ENCODE measurements at regions not wholly inside any gene's neighbourhood (a gene's known extent, or its start where the extent isn't known, plus 50 kb on each side); places are given as distances from the start of the nearest gene placed in this dataset.

- Histone ChIP-seq H3K27me3 (no peaks in the 10 kb centered on the region), H3K27ac (no peak overlapping the region), H3K4me1 (no peaks in the 10 kb centered on the region), H3K4me3 (no peak overlapping the region), H3K36me3 (no peaks in the 10 kb centered on the region), H3K9me3 (no peaks in the 10 kb centered on the region)
- ATAC-seq = no peak
- no peak for DNase-seq
- WGBS, 2 donors = 48 to 52% methylated on average over 7 of the region's 7 CpGs
- no peak for TF ChIP-seq CTCF (IDR thresholded peaks at IDR 0.05)
- no peak for FAIRE-seq
- intact Hi-C loops (cut with DNase I) = no loop called here
Observed at GRCh38 chr14:65892315-65892714, 479.8 kb downstream of the FUT8 start.

GRCh38 chr14:65900164-65900563 is 487.6 kb downstream of the FUT8 start:
- Histone ChIP-seq H3K27ac (no peak overlapping the region), H3K4me1 (no peaks in the 10 kb centered on the region), H3K27me3 (no peaks in the 10 kb centered on the region), H3K9me3 (no peaks in the 10 kb centered on the region), H3K4me3 (no peak overlapping the region), H3K36me3 (no peaks in the 10 kb centered on the region)
- FAIRE-seq (no peak), DNase-seq (no peak), ATAC-seq (no peak)
- intact Hi-C loops (cut with DNase I) = no loop called here
- WGBS, 2 donors = 81 to 83% methylated on average over 2 of the region's 2 CpGs
- no peak for TF ChIP-seq CTCF (IDR thresholded peaks at IDR 0.05)

GRCh38 chr14:65901595-65901994 is 489.1 kb downstream of the FUT8 start:
- Histone ChIP-seq H3K9me3 (no peaks in the 10 kb centered on the region), H3K4me3 (no peak overlapping the region), H3K27ac (no peak overlapping the region), H3K4me1 (no peaks in the 10 kb centered on the region), H3K27me3 (no peaks in the 10 kb centered on the region), H3K36me3 (no peaks in the 10 kb centered on the region)
- no peak for FAIRE-seq
- DNase-seq = no peak
- 19 to 44% methylated on average over 1 of the region's 1 CpG for WGBS, 2 donors
- ATAC-seq = no peak
- no peak for TF ChIP-seq CTCF (IDR thresholded peaks at IDR 0.05)
- intact Hi-C loops (cut with DNase I) = no loop called here

GRCh38 chr14:65904988-65905387 is 492.5 kb downstream of the FUT8 start:
- WGBS, 2 donors = 68 to 79% methylated on average over 4 of the region's 4 CpGs
- Histone ChIP-seq H3K9me3 (no peaks in the 10 kb centered on the region), H3K4me3 (no peak overlapping the region), H3K27ac (no peak overlapping the region), H3K36me3 (no peaks in the 10 kb centered on the region), H3K4me1 (no peaks in the 10 kb centered on the region), H3K27me3 (no peaks in the 10 kb centered on the region)
- intact Hi-C loops (cut with DNase I) = no loop called here
- no peak for TF ChIP-seq CTCF (IDR thresholded peaks at IDR 0.05)
- no peak for DNase-seq
- no peak for ATAC-seq
- FAIRE-seq = no peak

- FAIRE-seq (no peak), ATAC-seq (no peak), DNase-seq (no peak)
- Histone ChIP-seq H3K4me3 (no peak overlapping the region), H3K27me3 (no peaks in the 10 kb centered on the region), H3K4me1 (no peaks in the 10 kb centered on the region), H3K36me3 (no peaks in the 10 kb centered on the region), H3K9me3 (no peaks in the 10 kb centered on the region), H3K27ac (no peak overlapping the region)
- 52 to 57% methylated on average over 4 of the region's 4 CpGs for WGBS, 2 donors
- TF ChIP-seq CTCF (IDR thresholded peaks at IDR 0.05) = no peak
- intact Hi-C loops (cut with DNase I) = no loop called here
Observed at GRCh38 chr14:65906344-65906743, 493.8 kb downstream of the FUT8 start.

Measured in pancreas (tissue), 10 donors.